HL-60 (cell line): ENCODE measurements at regions not wholly inside any gene's neighbourhood (a gene's known extent, or its start where the extent isn't known, plus 50 kb on each side); places are given as distances from the start of the nearest gene placed in this dataset.

ENCODE experiments used
- GABPA ChIP-seq: IDR thresholded peaks from 2 replicates; pipeline ENCODE4 v1.6.1; 2012; ENCODE audit warnings: low read depth
- POLR2AphosphoS5 ChIP-seq: IDR thresholded peaks from 2 replicates; pipeline ENCODE4 v1.6.1; 2012; ENCODE audit warnings: low read depth
- SPI1 ChIP-seq: IDR thresholded peaks from 2 replicates; pipeline ENCODE4 v1.6.1; 2012; ENCODE audit warnings: low read depth, mild to moderate bottlenecking, borderline replicate concordance
- TF ChIP-seq, protein P1 (sequence below): IDR thresholded peaks from one replicate; pipeline ENCODE4 v1.5.1; 2011; ENCODE audit warnings: low read length, control low read depth, inconsistent platforms; ENCODE audit not compliant: insufficient read depth
- TF ChIP-seq, protein P2 (sequence below): IDR thresholded peaks from 2 replicates; pipeline ENCODE4 v1.6.1; 2012; ENCODE audit warnings: low read depth; ENCODE audit not compliant: insufficient replicate concordance

DNA sequence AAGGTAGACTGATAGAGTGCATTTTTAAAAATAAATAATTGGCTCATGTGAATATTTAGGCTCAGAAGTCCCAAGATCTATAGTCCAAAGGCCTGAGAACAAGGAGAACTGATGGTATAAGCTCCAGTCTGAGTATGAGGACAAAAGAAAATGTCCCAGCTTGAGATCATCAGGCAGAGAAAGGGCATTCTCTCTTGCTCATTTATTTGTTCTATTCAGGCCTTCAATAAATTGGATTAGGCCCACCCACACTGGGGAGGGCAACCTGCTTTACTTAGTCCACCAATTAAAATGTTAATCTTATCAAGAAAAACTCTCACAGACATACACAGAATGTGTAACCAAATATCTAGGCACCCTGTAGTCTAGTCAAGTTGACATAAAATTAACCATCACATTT lies 644.4 kb upstream of the MDGA2 start:
- TF ChIP-seq, protein P1, sequence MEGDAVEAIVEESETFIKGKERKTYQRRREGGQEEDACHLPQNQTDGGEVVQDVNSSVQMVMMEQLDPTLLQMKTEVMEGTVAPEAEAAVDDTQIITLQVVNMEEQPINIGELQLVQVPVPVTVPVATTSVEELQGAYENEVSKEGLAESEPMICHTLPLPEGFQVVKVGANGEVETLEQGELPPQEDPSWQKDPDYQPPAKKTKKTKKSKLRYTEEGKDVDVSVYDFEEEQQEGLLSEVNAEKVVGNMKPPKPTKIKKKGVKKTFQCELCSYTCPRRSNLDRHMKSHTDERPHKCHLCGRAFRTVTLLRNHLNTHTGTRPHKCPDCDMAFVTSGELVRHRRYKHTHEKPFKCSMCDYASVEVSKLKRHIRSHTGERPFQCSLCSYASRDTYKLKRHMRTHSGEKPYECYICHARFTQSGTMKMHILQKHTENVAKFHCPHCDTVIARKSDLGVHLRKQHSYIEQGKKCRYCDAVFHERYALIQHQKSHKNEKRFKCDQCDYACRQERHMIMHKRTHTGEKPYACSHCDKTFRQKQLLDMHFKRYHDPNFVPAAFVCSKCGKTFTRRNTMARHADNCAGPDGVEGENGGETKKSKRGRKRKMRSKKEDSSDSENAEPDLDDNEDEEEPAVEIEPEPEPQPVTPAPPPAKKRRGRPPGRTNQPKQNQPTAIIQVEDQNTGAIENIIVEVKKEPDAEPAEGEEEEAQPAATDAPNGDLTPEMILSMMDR = no peak
- TF ChIP-seq, protein P2, sequence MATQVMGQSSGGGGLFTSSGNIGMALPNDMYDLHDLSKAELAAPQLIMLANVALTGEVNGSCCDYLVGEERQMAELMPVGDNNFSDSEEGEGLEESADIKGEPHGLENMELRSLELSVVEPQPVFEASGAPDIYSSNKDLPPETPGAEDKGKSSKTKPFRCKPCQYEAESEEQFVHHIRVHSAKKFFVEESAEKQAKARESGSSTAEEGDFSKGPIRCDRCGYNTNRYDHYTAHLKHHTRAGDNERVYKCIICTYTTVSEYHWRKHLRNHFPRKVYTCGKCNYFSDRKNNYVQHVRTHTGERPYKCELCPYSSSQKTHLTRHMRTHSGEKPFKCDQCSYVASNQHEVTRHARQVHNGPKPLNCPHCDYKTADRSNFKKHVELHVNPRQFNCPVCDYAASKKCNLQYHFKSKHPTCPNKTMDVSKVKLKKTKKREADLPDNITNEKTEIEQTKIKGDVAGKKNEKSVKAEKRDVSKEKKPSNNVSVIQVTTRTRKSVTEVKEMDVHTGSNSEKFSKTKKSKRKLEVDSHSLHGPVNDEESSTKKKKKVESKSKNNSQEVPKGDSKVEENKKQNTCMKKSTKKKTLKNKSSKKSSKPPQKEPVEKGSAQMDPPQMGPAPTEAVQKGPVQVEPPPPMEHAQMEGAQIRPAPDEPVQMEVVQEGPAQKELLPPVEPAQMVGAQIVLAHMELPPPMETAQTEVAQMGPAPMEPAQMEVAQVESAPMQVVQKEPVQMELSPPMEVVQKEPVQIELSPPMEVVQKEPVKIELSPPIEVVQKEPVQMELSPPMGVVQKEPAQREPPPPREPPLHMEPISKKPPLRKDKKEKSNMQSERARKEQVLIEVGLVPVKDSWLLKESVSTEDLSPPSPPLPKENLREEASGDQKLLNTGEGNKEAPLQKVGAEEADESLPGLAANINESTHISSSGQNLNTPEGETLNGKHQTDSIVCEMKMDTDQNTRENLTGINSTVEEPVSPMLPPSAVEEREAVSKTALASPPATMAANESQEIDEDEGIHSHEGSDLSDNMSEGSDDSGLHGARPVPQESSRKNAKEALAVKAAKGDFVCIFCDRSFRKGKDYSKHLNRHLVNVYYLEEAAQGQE = no peak
- TF ChIP-seq POLR2AphosphoS5 (no peak), GABPA (no peak), SPI1 (no peak)
